ENCODE measurements at regions not wholly inside any gene's neighbourhood (a gene's known extent, or its start where the extent isn't known, plus 50 kb on each side); places are given as distances from the start of the nearest gene placed in this dataset.

GRCh38 chr12:91845365-91845764 lies 300.3 kb downstream of the BTG1 start:
- no peak for TF ChIP-seq CTCF (IDR thresholded peaks at IDR 0.05; ENCODE audit: low read length)
- no peak for TF ChIP-seq EZH2 (optimal IDR thresholded peaks at IDR 0.05; ENCODE audit: low read depth, low read length)
